ENCODE measurements at regions not wholly inside any gene's neighbourhood (a gene's known extent, or its start where the extent isn't known, plus 50 kb on each side); places are given as distances from the start of the nearest gene placed in this dataset.

DNA sequence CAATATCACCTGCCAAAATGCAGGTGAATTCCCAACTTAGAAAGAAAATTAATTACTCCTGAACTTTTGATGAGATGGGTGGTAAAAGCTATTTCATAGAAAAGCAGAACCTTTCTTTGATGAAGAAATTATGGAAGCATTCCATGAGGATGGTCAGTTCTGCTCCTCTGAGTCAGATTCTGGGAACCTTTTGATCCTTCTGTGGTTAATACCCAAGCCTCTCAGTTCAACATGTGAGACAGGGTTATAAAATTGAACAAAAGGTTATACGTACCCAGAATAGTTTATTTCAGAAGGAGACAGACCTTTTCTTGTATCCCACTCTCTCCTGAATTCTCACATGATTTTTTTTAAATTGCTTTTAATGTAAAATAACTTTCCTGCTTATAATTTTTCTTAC, 767.6 kb upstream of the ADAMTS16 start:
- Histone ChIP-seq H3K27me3 (ENCODE audit: insufficient read depth) (no peaks in the 10 kb centered on the region), H3K4me2 (no peak overlapping the region), H2AFZ (no peak overlapping the region), H3K27ac (ENCODE audit: low read depth) (no peak overlapping the region), H3K79me2 (replicated peaks; ENCODE audit: insufficient read depth) (no peaks in the 10 kb centered on the region), H3K36me3 (ENCODE audit: insufficient read depth) (no peaks in the 10 kb centered on the region), H3F3A (replicated peaks; ENCODE audit: low read depth) (no peaks in the 10 kb centered on the region), H4K20me1 (replicated peaks; ENCODE audit: insufficient read depth) (no peaks in the 10 kb centered on the region), H3K4me3 (no peak overlapping the region), H3K9me2 (ENCODE audit: insufficient read depth) (no peaks in the 10 kb centered on the region), H3K4me1 (ENCODE audit: insufficient read depth) (no peaks in the 10 kb centered on the region)
- DNase-seq (ENCODE audit: low spot score) (no peak), ATAC-seq (no peak)
- Mint-ChIP-seq H3K27ac (no peak overlapping the region), H3K9me3 (no peaks in the 10 kb centered on the region; the same call in 2 of the 3 replicates), H3K4me1 (no peaks in the 10 kb centered on the region), H3K36me3 (ENCODE audit: low read depth) (no peaks in the 10 kb centered on the region), H3K27me3 (ENCODE audit: insufficient read depth, low read depth, poor library complexity) (no peaks in the 10 kb centered on the region), H3K4me3 (no peak overlapping the region)
- TF ChIP-seq CREB1 (CRISPR knock-in tag; IDR thresholded peaks at IDR 0.05; ENCODE audit: low read depth), result no peak
- TF ChIP-seq, protein P1, sequence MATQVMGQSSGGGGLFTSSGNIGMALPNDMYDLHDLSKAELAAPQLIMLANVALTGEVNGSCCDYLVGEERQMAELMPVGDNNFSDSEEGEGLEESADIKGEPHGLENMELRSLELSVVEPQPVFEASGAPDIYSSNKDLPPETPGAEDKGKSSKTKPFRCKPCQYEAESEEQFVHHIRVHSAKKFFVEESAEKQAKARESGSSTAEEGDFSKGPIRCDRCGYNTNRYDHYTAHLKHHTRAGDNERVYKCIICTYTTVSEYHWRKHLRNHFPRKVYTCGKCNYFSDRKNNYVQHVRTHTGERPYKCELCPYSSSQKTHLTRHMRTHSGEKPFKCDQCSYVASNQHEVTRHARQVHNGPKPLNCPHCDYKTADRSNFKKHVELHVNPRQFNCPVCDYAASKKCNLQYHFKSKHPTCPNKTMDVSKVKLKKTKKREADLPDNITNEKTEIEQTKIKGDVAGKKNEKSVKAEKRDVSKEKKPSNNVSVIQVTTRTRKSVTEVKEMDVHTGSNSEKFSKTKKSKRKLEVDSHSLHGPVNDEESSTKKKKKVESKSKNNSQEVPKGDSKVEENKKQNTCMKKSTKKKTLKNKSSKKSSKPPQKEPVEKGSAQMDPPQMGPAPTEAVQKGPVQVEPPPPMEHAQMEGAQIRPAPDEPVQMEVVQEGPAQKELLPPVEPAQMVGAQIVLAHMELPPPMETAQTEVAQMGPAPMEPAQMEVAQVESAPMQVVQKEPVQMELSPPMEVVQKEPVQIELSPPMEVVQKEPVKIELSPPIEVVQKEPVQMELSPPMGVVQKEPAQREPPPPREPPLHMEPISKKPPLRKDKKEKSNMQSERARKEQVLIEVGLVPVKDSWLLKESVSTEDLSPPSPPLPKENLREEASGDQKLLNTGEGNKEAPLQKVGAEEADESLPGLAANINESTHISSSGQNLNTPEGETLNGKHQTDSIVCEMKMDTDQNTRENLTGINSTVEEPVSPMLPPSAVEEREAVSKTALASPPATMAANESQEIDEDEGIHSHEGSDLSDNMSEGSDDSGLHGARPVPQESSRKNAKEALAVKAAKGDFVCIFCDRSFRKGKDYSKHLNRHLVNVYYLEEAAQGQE (IDR thresholded peaks at IDR 0.05; ENCODE audit: unreplicated experiment), result no peak
- TF ChIP-seq, protein P2, sequence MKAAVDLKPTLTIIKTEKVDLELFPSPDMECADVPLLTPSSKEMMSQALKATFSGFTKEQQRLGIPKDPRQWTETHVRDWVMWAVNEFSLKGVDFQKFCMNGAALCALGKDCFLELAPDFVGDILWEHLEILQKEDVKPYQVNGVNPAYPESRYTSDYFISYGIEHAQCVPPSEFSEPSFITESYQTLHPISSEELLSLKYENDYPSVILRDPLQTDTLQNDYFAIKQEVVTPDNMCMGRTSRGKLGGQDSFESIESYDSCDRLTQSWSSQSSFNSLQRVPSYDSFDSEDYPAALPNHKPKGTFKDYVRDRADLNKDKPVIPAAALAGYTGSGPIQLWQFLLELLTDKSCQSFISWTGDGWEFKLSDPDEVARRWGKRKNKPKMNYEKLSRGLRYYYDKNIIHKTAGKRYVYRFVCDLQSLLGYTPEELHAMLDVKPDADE (IDR thresholded peaks at IDR 0.05), result no peak
- no peak for TF ChIP-seq NANOG (IDR thresholded peaks at IDR 0.05; ENCODE audit: borderline replicate concordance)
- TF ChIP-seq EZH2 (IDR thresholded peaks at IDR 0.05; ENCODE audit: low read depth, unreplicated experiment), result no peak
- TF ChIP-seq, protein P3, sequence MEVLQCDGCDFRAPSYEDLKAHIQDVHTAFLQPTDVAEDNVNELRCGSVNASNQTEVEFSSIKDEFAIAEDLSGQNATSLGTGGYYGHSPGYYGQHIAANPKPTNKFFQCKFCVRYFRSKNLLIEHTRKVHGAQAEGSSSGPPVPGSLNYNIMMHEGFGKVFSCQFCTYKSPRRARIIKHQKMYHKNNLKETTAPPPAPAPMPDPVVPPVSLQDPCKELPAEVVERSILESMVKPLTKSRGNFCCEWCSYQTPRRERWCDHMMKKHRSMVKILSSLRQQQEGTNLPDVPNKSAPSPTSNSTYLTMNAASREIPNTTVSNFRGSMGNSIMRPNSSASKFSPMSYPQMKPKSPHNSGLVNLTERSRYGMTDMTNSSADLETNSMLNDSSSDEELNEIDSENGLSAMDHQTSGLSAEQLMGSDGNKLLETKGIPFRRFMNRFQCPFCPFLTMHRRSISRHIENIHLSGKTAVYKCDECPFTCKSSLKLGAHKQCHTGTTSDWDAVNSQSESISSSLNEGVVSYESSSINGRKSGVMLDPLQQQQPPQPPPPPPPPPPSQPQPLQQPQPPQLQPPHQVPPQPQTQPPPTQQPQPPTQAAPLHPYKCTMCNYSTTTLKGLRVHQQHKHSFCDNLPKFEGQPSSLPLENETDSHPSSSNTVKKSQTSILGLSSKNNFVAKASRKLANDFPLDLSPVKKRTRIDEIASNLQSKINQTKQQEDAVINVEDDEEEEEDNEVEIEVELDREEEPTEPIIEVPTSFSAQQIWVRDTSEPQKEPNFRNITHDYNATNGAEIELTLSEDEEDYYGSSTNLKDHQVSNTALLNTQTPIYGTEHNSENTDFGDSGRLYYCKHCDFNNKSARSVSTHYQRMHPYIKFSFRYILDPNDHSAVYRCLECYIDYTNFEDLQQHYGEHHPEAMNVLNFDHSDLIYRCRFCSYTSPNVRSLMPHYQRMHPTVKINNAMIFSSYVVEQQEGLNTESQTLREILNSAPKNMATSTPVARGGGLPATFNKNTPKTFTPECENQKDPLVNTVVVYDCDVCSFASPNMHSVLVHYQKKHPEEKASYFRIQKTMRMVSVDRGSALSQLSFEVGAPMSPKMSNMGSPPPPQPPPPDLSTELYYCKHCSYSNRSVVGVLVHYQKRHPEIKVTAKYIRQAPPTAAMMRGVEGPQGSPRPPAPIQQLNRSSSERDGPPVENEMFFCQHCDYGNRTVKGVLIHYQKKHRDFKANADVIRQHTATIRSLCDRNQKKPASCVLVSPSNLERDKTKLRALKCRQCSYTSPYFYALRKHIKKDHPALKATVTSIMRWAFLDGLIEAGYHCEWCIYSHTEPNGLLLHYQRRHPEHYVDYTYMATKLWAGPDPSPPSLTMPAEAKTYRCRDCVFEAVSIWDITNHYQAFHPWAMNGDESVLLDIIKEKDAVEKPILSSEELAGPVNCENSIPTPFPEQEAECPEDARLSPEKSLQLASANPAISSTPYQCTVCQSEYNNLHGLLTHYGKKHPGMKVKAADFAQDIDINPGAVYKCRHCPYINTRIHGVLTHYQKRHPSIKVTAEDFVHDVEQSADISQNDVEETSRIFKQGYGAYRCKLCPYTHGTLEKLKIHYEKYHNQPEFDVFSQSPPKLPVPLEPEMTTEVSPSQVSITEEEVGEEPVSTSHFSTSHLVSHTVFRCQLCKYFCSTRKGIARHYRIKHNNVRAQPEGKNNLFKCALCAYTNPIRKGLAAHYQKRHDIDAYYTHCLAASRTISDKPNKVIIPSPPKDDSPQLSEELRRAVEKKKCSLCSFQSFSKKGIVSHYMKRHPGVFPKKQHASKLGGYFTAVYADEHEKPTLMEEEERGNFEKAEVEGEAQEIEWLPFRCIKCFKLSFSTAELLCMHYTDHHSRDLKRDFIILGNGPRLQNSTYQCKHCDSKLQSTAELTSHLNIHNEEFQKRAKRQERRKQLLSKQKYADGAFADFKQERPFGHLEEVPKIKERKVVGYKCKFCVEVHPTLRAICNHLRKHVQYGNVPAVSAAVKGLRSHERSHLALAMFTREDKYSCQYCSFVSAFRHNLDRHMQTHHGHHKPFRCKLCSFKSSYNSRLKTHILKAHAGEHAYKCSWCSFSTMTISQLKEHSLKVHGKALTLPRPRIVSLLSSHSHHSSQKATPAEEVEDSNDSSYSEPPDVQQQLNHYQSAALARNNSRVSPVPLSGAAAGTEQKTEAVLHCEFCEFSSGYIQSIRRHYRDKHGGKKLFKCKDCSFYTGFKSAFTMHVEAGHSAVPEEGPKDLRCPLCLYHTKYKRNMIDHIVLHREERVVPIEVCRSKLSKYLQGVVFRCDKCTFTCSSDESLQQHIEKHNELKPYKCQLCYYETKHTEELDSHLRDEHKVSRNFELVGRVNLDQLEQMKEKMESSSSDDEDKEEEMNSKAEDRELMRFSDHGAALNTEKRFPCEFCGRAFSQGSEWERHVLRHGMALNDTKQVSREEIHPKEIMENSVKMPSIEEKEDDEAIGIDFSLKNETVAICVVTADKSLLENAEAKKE (CRISPR knock-in tag; IDR thresholded peaks at IDR 0.05), result no peak
- no peak for TF ChIP-seq POLR2AphosphoS5 (IDR thresholded peaks at IDR 0.05; ENCODE audit: low read depth)
- TF ChIP-seq, protein P4, sequence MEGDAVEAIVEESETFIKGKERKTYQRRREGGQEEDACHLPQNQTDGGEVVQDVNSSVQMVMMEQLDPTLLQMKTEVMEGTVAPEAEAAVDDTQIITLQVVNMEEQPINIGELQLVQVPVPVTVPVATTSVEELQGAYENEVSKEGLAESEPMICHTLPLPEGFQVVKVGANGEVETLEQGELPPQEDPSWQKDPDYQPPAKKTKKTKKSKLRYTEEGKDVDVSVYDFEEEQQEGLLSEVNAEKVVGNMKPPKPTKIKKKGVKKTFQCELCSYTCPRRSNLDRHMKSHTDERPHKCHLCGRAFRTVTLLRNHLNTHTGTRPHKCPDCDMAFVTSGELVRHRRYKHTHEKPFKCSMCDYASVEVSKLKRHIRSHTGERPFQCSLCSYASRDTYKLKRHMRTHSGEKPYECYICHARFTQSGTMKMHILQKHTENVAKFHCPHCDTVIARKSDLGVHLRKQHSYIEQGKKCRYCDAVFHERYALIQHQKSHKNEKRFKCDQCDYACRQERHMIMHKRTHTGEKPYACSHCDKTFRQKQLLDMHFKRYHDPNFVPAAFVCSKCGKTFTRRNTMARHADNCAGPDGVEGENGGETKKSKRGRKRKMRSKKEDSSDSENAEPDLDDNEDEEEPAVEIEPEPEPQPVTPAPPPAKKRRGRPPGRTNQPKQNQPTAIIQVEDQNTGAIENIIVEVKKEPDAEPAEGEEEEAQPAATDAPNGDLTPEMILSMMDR (conservative IDR thresholded peaks at IDR 0.05; ENCODE audit: low read depth in 2 of 2), result no peak
- TF ChIP-seq EZH2phosphoT487 (IDR thresholded peaks at IDR 0.05; ENCODE audit: unreplicated experiment), result no peak
- TF ChIP-seq ZNF331 (CRISPR knock-in tag; IDR thresholded peaks at IDR 0.05; ENCODE audit: low read depth), result no peak
- TF ChIP-seq ZNF114 (CRISPR knock-in tag; IDR thresholded peaks at IDR 0.05), result no peak
- TF ChIP-seq STAT1 (IDR thresholded peaks at IDR 0.05; ENCODE audit: unreplicated experiment), result no peak
- no peak for TF ChIP-seq JUNB (IDR thresholded peaks at IDR 0.05; ENCODE audit: unreplicated experiment)

Data from GM23338 (cell line).